ENCODE measurements at regions not wholly inside any gene's neighbourhood (a gene's known extent, or its start where the extent isn't known, plus 50 kb on each side); places are given as distances from the start of the nearest gene placed in this dataset.

- H3K36me3 ChIP-seq: no peaks in the 10 kb centered on the region
- no peaks in the 10 kb centered on the region for H3K9me3 ChIP-seq
- peaks cover 15% of the 10 kb centered on the region for H3K27me3 ChIP-seq
- intact Hi-C loops (cut with DNase I): no loop called here
- H3K27ac ChIP-seq: no peak overlapping the region
- no peak overlapping the region for H3K4me3 ChIP-seq
- TF ChIP-seq, protein P1, sequence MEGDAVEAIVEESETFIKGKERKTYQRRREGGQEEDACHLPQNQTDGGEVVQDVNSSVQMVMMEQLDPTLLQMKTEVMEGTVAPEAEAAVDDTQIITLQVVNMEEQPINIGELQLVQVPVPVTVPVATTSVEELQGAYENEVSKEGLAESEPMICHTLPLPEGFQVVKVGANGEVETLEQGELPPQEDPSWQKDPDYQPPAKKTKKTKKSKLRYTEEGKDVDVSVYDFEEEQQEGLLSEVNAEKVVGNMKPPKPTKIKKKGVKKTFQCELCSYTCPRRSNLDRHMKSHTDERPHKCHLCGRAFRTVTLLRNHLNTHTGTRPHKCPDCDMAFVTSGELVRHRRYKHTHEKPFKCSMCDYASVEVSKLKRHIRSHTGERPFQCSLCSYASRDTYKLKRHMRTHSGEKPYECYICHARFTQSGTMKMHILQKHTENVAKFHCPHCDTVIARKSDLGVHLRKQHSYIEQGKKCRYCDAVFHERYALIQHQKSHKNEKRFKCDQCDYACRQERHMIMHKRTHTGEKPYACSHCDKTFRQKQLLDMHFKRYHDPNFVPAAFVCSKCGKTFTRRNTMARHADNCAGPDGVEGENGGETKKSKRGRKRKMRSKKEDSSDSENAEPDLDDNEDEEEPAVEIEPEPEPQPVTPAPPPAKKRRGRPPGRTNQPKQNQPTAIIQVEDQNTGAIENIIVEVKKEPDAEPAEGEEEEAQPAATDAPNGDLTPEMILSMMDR (IDR thresholded peaks at IDR 0.05): no peak
- H3K4me1 ChIP-seq: no peaks in the 10 kb centered on the region
- DNase-seq: peak; percentile 62
- ATAC-seq: peak; percentile 31
Observed at GRCh38 chr9:134967547-134967930, 49.8 kb upstream of the FCN1 start.

- peak; percentile 46 for DNase-seq
- intact Hi-C loops (cut with DNase I): no loop called here
- no peak for ATAC-seq
Observed at GRCh38 chr9:134968011-134968822, 50.5 kb upstream of the FCN1 start.

DNA sequence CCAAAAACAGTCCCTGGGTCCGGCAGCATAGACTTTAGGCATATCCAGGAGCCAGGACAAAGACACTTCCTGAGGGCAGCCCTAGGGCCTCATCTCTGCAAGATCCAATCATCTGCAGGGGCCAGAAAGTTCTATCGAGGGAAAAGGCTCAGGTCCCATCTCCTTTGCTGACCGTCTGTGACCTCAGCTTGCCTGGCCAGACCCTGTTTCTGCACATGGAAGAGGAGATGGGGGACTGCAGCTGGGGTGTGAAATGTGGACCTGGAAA, 51.0 kb upstream of the FCN1 start:
- intact Hi-C loops (cut with DNase I): no loop called here
- H3K4me1 ChIP-seq: no peaks in the 10 kb centered on the region
- H3K27me3 ChIP-seq: peaks cover 15% of the 10 kb centered on the region
- H3K9me3 ChIP-seq: no peaks in the 10 kb centered on the region
- no peak overlapping the region for H3K4me3 ChIP-seq
- no peak for ATAC-seq
- no peaks in the 10 kb centered on the region for H3K36me3 ChIP-seq
- no peak for DNase-seq
- H3K27ac ChIP-seq: no peak overlapping the region
- TF ChIP-seq, protein P1 (IDR thresholded peaks at IDR 0.05): no peak

More at GRCh38 chr9:134968011-134968822, 50.5 kb upstream of the FCN1 start:
- H3K27me3 ChIP-seq: peaks cover 15% of the 10 kb centered on the region
- TF ChIP-seq, protein P1 (IDR thresholded peaks at IDR 0.05): no peak
- H3K4me1 ChIP-seq: no peaks in the 10 kb centered on the region
- no peak overlapping the region for H3K27ac ChIP-seq
- no peak overlapping the region for H3K4me3 ChIP-seq
- no peaks in the 10 kb centered on the region for H3K36me3 ChIP-seq
- H3K9me3 ChIP-seq: no peaks in the 10 kb centered on the region

DNA sequence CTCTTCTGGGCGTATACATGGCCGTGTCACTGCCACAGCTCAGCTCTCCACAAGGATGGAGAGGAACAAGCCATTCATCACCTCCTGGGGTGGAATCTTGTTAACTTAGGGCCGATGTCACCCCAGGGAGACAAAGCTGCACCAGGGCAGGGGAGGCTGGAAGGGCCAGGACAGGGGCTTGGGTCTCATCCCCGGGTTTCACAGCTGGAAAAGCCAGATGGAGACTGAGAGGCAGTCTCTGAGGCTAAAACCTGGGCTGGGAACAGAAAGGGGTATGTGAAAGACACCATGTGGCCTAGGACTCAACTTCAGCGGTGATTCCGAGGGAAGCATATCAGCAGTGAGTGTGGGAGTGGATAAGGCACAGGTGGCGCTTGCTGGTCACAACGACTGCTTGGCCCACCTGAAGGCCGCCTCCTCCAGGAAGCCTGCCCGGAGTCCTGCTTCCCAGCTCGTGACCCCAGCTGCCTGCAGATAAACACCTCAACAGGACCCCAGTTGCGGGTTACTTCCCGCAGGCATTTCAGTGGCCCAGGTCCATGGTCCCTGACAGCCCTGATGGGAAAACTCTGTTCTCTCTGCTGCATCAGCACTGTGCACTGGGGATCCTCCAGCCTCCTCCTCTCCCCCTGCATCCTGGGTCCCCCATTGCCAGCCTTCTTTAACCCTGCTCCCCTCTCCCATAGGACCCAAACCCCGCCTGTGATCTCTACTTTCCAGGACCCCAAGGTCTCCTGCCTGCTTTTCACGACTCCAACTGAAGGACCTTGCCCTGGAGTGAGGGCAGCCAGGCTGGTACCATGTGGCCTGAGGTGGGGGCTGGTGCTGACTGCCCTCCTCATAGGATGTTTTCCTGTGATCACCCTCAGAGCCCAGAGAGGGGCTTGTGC, 51.7 kb upstream of the FCN1 start:
- TF ChIP-seq, protein P1 (IDR thresholded peaks at IDR 0.05): no peak
- Histone ChIP-seq H3K9me3 (no peaks in the 10 kb centered on the region), H3K27me3 (peaks cover 15% of the 10 kb centered on the region), H3K4me3 (no peak overlapping the region), H3K27ac (no peak overlapping the region), H3K4me1 (no peaks in the 10 kb centered on the region), H3K36me3 (no peaks in the 10 kb centered on the region)
- peak; percentile 36 for DNase-seq
- ATAC-seq: no peak
- intact Hi-C loops (cut with DNase I): no loop called here

- Histone ChIP-seq H3K27me3 (peaks cover 15% of the 10 kb centered on the region), H3K36me3 (no peaks in the 10 kb centered on the region), H3K27ac (no peak overlapping the region), H3K4me1 (no peaks in the 10 kb centered on the region), H3K9me3 (no peaks in the 10 kb centered on the region), H3K4me3 (no peak overlapping the region)
- DNase-seq: no peak
- intact Hi-C loops (cut with DNase I): no loop called here
- TF ChIP-seq, protein P1 (IDR thresholded peaks at IDR 0.05): no peak
- ATAC-seq: no peak
Observed at GRCh38 chr9:134970198-134970597, 52.5 kb upstream of the FCN1 start.

Data from upper lobe of right lung (tissue), 1 donor.